Esophagus squamous epithelium (tissue), 5 donors: ENCODE measurements at regions not wholly inside any gene's neighbourhood (a gene's known extent, or its start where the extent isn't known, plus 50 kb on each side); places are given as distances from the start of the nearest gene placed in this dataset.

Experiments used
- DNase-seq: peaks from one replicate; lab custom pipeline; 2025; lab: John Stamatoyannopoulos, UW
- H3K27ac ChIP-seq, 4 donors: fragments of 200-600 bp; sonication (generic); one replicate each; pipeline ENCODE4 v1.5.1; 2016 to 2019; ENCODE audit warnings: mild to moderate bottlenecking in 1 of 4
- H3K27me3 ChIP-seq, 4 donors: fragments of 200-600 bp; sonication (generic); 1 replicate in 3 of 4; 2 replicates in 1 of 4; pipeline versions ENCODE4 v1.5.1 to v1.6.0; 2017 to 2021; ENCODE audit warnings: antibody characterized with exemption in 1 of 4
- H3K36me3 ChIP-seq, 3 donors: fragments of 200-600 bp; sonication (generic); one replicate each; pipeline ENCODE4 v1.5.1; 2016 to 2019
- H3K4me1 ChIP-seq, 3 donors: fragments of 200-600 bp; sonication (generic); one replicate each; pipeline ENCODE4 v1.5.1; 2017 to 2019
- H3K4me3 ChIP-seq, 4 donors: fragments of 200-600 bp; sonication (generic); 1 replicate in 3 of 4; 2 replicates in 1 of 4; pipeline ENCODE4 v1.5.1; 2016 to 2019; ENCODE audit warnings: mild to moderate bottlenecking in 2 of 4, moderate library complexity in 1 of 4
- H3K9me3 ChIP-seq, 3 donors: fragments of 200-600 bp; sonication (generic); one replicate each; pipeline ENCODE4 v1.5.1; 2016 to 2019
- CTCF ChIP-seq, 6 experiments: fragments of 450-650 bp in 4 of 6; fragments of 200-600 bp in 2 of 6; sonication (generic) in 2 of 6; IDR thresholded peaks; one replicate each; pipeline ENCODE4 v1.5.1; 2016 to 2019; ENCODE audit warnings: antibody characterized with exemption in 6 of 6, mild to moderate bottlenecking in 4 of 6, moderate library complexity in 4 of 6
- POLR2A ChIP-seq, 4 donors: fragments of 450-650 bp; IDR thresholded peaks; one replicate each; pipeline ENCODE4 v1.6.1; 2017; ENCODE audit warnings: antibody characterized with exemption in 4 of 4, mild to moderate bottlenecking in 4 of 4, moderate library complexity in 3 of 4
- WGBS, 2 donors: methylation state at CpG; one replicate each; pipeline ENCODE4 v1.1.5; 2018; 5-methylcytosine and 5-hydroxymethylcytosine counted together
- intact Hi-C: fragments of 100-400 bp; cut with DNase I; formaldehyde crosslinking; loops from one replicate; pipeline ENCODE4 v1.15.0; 2022
- donor health status: DM: yes; HTN: yes; CAD: no.

- H3K36me3 ChIP-seq = no peaks in the 10 kb centered on the region
- no peak overlapping the region for H3K27ac ChIP-seq
- 52 to 57% methylated on average over 5 of the region's 5 CpGs for WGBS, 2 donors
- no peaks in the 10 kb centered on the region for H3K9me3 ChIP-seq
- no peaks in the 10 kb centered on the region for H3K27me3 ChIP-seq
- no peak overlapping the region for H3K4me3 ChIP-seq
- H3K4me1 ChIP-seq = no peaks in the 10 kb centered on the region
- no peak for DNase-seq
- peak in 5 of 6 experiments; percentile 47 to 72 (median 53) for TF ChIP-seq CTCF (IDR thresholded peaks at IDR 0.05)
- TF ChIP-seq POLR2A (IDR thresholded peaks at IDR 0.05) = no peak
- intact Hi-C loops = no loop called here
Observed at GRCh38 chr11:57116654-57117053, 65.1 kb upstream of the LRRC55 start.

- no peaks in the 10 kb centered on the region for H3K9me3 ChIP-seq
Observed at GRCh38 chr11:57120192-57120965, 61.4 kb upstream of the LRRC55 start.

GRCh38 chr11:57121996-57122395 is 59.8 kb upstream of the LRRC55 start:
- Histone ChIP-seq H3K4me1 (no peaks in the 10 kb centered on the region), H3K27me3 (peaks cover 0 to 16% (median 0%) of the 10 kb centered on the region in 4 donors), H3K4me3 (no peak overlapping the region), H3K27ac (no peak overlapping the region), H3K9me3 (no peaks in the 10 kb centered on the region), H3K36me3 (no peaks in the 10 kb centered on the region)
- no peak for DNase-seq
- no peak for TF ChIP-seq CTCF (IDR thresholded peaks at IDR 0.05)
- TF ChIP-seq POLR2A (IDR thresholded peaks at IDR 0.05) = no peak
- intact Hi-C loops = no loop called here
- 75 to 80% methylated on average over 1 of the region's 1 CpG for WGBS, 2 donors

More at GRCh38 chr11:57120192-57120965, 61.4 kb upstream of the LRRC55 start:
- Histone ChIP-seq H3K4me3 (no peak overlapping the region), H3K27ac (no peak overlapping the region), H3K36me3 (no peaks in the 10 kb centered on the region), H3K27me3 (peaks cover 0 to 11% (median 0%) of the 10 kb centered on the region in 4 donors), H3K4me1 (no peaks in the 10 kb centered on the region)
- DNase-seq = no peak
- TF ChIP-seq CTCF (IDR thresholded peaks at IDR 0.05) (no peak), POLR2A (IDR thresholded peaks at IDR 0.05) (no peak)
- intact Hi-C loops = no loop called here
- WGBS, 2 donors = 84 to 92% methylated on average over 3 of the region's 3 CpGs

GRCh38 chr11:57123590-57123989 is 58.2 kb upstream of the LRRC55 start:
- H3K4me1 ChIP-seq = no peaks in the 10 kb centered on the region
- WGBS, 2 donors = 52 to 70% methylated on average over 2 to 9 of the region's 9 CpGs
- H3K27me3 ChIP-seq = peaks cover 0 to 24% (median 0%) of the 10 kb centered on the region in 4 donors
- no peak for DNase-seq
- no peaks in the 10 kb centered on the region for H3K9me3 ChIP-seq
- TF ChIP-seq POLR2A (IDR thresholded peaks at IDR 0.05) (no peak), CTCF (IDR thresholded peaks at IDR 0.05) (no peak)
- H3K4me3 ChIP-seq = no peak overlapping the region
- intact Hi-C loops = no loop called here
- no peak overlapping the region for H3K27ac ChIP-seq
- H3K36me3 ChIP-seq = no peaks in the 10 kb centered on the region

GRCh38 chr11:57124505-57124904 is 57.2 kb upstream of the LRRC55 start:
- H3K27me3 ChIP-seq = peaks cover 0 to 24% (median 0%) of the 10 kb centered on the region in 4 donors
- no peak overlapping the region for H3K4me3 ChIP-seq
- WGBS, 2 donors = 63 to 68% methylated on average over 7 of the region's 7 CpGs
- H3K36me3 ChIP-seq = no peaks in the 10 kb centered on the region
- DNase-seq = no peak
- H3K27ac ChIP-seq = no peak overlapping the region
- no peak for TF ChIP-seq CTCF (IDR thresholded peaks at IDR 0.05)
- TF ChIP-seq POLR2A (IDR thresholded peaks at IDR 0.05) = no peak
- H3K4me1 ChIP-seq = no peaks in the 10 kb centered on the region
- intact Hi-C loops = no loop called here
- no peaks in the 10 kb centered on the region for H3K9me3 ChIP-seq
